ENCODE measurements at regions not wholly inside any gene's neighbourhood (a gene's known extent, or its start where the extent isn't known, plus 50 kb on each side); places are given as distances from the start of the nearest gene placed in this dataset.

DNA sequence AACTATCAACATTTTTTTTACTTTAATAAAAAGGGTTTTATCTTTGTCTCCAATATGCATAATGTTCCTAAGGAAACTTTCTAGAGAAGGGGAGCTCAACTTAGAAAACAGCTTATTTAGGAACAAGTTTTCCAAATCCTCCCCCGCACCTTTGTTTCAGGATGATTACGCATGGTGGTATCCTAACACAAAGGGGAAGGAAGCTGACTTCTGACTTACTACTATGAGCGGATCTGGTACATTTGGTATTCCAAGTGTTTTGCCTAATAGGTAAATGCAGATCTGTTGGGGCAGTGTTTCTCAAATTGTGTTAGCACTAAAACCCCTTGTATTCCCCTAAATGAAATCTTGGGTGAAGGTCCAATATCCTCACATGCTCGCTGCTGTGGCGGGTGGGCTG lies 229.3 kb upstream of the KLF14 start:
- DNase-seq (ENCODE audit: low spot score in 2 of 2) = no peak
- no peak for TF ChIP-seq POLR2AphosphoS5 (IDR thresholded peaks at IDR 0.05)
- TF ChIP-seq CTCF (IDR thresholded peaks at IDR 0.05) = no peak
- no peak for TF ChIP-seq POLR2A (IDR thresholded peaks at IDR 0.05)
- H3K9me3 ChIP-seq = no peaks in the 10 kb centered on the region
- no peaks in the 10 kb centered on the region for H3K36me3 ChIP-seq
- no peak overlapping the region for H3K27ac ChIP-seq
- peaks cover 0 to 10% of the 10 kb centered on the region in 2 donors for H3K4me1 ChIP-seq
- no peak overlapping the region for H3K4me3 ChIP-seq
- intact Hi-C loops (cut with DNase I; ENCODE audit: low total_unique reads) = no loop called here
- H3K27me3 ChIP-seq = no peaks in the 10 kb centered on the region

- H3K36me3 ChIP-seq = no peaks in the 10 kb centered on the region
- no peak overlapping the region for H3K4me3 ChIP-seq
- no peak overlapping the region for H3K27ac ChIP-seq
- no peaks in the 10 kb centered on the region for H3K9me3 ChIP-seq
- peaks cover 0 to 10% of the 10 kb centered on the region in 2 donors for H3K4me1 ChIP-seq
- no peaks in the 10 kb centered on the region for H3K27me3 ChIP-seq
- intact Hi-C loops (cut with DNase I; ENCODE audit: low total_unique reads) = no loop called here
- TF ChIP-seq POLR2A (IDR thresholded peaks at IDR 0.05) = no peak
- no peak for TF ChIP-seq CTCF (IDR thresholded peaks at IDR 0.05)
- no peak for TF ChIP-seq POLR2AphosphoS5 (IDR thresholded peaks at IDR 0.05)
- DNase-seq (ENCODE audit: low spot score in 2 of 2) = no peak
Observed at GRCh38 chr7:130965515-130965914, 231.5 kb upstream of the KLF14 start.

- Histone ChIP-seq H3K36me3 (no peaks in the 10 kb centered on the region), H3K4me1 (peaks cover 0 to under 1% of the 10 kb centered on the region in 2 donors), H3K9me3 (no peaks in the 10 kb centered on the region), H3K27ac (no peak overlapping the region), H3K4me3 (no peak overlapping the region), H3K27me3 (no peaks in the 10 kb centered on the region)
- DNase-seq (ENCODE audit: low spot score in 2 of 2) = no peak
- TF ChIP-seq POLR2AphosphoS5 (IDR thresholded peaks at IDR 0.05) (no peak), POLR2A (IDR thresholded peaks at IDR 0.05) (no peak), CTCF (IDR thresholded peaks at IDR 0.05) (no peak)
- intact Hi-C loops (cut with DNase I; ENCODE audit: low total_unique reads) = no loop called here
Observed at GRCh38 chr7:130966246-130967009, 232.4 kb upstream of the KLF14 start.

DNA sequence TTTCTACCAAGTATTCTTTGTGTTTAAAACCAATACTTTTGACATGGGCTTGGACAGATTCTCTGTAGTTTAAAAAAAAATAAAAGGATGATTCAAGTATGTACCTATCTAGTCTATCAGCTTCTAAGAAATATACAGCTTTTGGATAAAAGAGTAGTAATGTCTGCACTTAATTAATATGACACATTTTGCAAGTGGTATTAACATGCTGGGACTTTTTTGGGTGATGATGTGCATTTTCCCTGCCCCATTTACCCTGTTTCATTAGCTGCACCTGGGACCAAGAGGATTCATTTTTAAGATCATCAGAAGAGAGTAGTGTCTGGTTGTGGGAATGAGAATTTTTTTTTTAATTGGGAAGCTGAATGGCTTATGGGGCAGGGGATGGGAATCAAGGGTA lies 236.2 kb upstream of the KLF14 start:
- intact Hi-C loops (cut with DNase I; ENCODE audit: low total_unique reads) = no loop called here
- Histone ChIP-seq H3K27me3 (no peaks in the 10 kb centered on the region), H3K4me1 (no peaks in the 10 kb centered on the region), H3K27ac (no peak overlapping the region), H3K4me3 (no peak overlapping the region), H3K36me3 (no peaks in the 10 kb centered on the region), H3K9me3 (no peaks in the 10 kb centered on the region)
- no peak for DNase-seq (ENCODE audit: low spot score in 2 of 2)
- no peak for TF ChIP-seq POLR2AphosphoS5 (IDR thresholded peaks at IDR 0.05)
- TF ChIP-seq CTCF (IDR thresholded peaks at IDR 0.05) = no peak
- TF ChIP-seq POLR2A (IDR thresholded peaks at IDR 0.05) = no peak

- Histone ChIP-seq H3K27me3 (no peaks in the 10 kb centered on the region), H3K36me3 (no peaks in the 10 kb centered on the region), H3K4me3 (no peak overlapping the region), H3K27ac (no peak overlapping the region), H3K9me3 (no peaks in the 10 kb centered on the region), H3K4me1 (no peaks in the 10 kb centered on the region)
- TF ChIP-seq POLR2A (IDR thresholded peaks at IDR 0.05) = no peak
- TF ChIP-seq CTCF (IDR thresholded peaks at IDR 0.05) = no peak
- no peak for TF ChIP-seq POLR2AphosphoS5 (IDR thresholded peaks at IDR 0.05)
- DNase-seq (ENCODE audit: low spot score in 2 of 2) = no peak
- intact Hi-C loops (cut with DNase I; ENCODE audit: low total_unique reads) = no loop called here
Observed at GRCh38 chr7:130970696-130971095, 236.7 kb upstream of the KLF14 start.
